Retinal pigment epithelial cell (primary cell): ENCODE measurements at regions not wholly inside any gene's neighbourhood (a gene's known extent, or its start where the extent isn't known, plus 50 kb on each side); places are given as distances from the start of the nearest gene placed in this dataset.

Source experiments
- DNase-seq: peaks from one replicate; pipeline ENCODE4 v3.0.0-alpha.2; 2010; ENCODE audit warnings: low read depth
- H3K4me3 ChIP-seq: 2 replicates; pipeline ENCODE4 v1.5.1; 2011; ENCODE audit warnings: mild to moderate bottlenecking, low read length, control low read depth, moderate library complexity
- TF ChIP-seq, protein P1 (sequence below): conservative IDR thresholded peaks from 2 replicates; pipeline ENCODE4 v1.5.1; 2011; ENCODE audit warnings: low read depth, low read length, control low read depth, inconsistent platforms

DNA sequence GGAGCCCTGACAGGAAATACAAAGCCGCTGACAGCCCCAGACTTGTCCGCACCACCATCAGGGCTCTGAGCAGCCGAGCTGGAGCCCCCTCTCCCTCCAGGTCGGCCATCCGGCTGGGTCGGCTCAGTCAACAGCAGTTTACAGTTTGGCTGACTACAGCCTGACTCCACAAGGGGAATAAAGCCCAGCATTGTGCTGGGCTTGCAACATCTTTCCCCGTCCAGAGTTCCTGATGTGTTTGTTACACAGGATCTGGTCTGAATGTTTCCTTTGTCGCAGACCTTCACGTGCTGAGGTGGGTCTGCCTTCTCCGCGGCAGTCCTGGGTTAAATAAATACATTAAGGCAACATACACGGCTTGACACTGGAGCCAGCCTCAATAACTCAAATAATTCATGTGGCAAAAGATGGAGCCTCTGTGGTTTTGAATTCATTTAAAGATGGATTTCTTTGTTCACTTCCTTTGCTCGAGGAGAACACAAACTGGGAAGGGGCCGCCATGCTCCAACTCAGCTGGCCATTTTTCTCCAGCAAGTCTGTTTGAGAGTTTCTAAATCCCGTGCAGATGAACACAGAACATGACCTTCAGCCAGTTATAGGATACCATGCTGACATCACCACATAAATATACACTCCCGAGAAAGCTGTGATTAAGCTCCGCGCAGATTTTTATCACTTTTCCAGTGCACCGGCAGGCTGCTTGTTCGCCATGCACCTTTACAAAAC lies 192.1 kb downstream of the WDR11 start:
- DNase-seq, result no peak
- TF ChIP-seq, protein P1, sequence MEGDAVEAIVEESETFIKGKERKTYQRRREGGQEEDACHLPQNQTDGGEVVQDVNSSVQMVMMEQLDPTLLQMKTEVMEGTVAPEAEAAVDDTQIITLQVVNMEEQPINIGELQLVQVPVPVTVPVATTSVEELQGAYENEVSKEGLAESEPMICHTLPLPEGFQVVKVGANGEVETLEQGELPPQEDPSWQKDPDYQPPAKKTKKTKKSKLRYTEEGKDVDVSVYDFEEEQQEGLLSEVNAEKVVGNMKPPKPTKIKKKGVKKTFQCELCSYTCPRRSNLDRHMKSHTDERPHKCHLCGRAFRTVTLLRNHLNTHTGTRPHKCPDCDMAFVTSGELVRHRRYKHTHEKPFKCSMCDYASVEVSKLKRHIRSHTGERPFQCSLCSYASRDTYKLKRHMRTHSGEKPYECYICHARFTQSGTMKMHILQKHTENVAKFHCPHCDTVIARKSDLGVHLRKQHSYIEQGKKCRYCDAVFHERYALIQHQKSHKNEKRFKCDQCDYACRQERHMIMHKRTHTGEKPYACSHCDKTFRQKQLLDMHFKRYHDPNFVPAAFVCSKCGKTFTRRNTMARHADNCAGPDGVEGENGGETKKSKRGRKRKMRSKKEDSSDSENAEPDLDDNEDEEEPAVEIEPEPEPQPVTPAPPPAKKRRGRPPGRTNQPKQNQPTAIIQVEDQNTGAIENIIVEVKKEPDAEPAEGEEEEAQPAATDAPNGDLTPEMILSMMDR, result no peak
- no peak overlapping the region for H3K4me3 ChIP-seq

DNA sequence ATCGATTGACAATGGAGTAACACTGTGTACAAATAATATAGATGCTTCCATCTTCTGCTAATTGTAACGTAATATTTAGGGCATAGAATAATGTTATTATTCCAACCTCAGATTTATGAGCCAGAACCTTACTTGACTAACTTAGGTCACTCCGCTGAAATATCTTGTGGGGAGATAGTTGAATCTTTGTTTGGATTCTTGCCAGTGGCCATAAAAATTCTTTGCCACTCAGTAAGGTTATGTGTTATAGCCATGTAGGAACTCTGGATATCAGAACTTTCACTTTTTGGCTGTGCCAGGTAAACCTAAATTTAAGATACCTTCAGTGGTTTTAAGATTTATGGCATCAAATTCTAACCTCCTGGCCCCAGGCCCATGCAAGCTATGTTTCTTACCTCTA lies 197.6 kb downstream of the WDR11 start:
- DNase-seq, result no peak
- TF ChIP-seq, protein P1, result no peak
- no peak overlapping the region for H3K4me3 ChIP-seq

DNA sequence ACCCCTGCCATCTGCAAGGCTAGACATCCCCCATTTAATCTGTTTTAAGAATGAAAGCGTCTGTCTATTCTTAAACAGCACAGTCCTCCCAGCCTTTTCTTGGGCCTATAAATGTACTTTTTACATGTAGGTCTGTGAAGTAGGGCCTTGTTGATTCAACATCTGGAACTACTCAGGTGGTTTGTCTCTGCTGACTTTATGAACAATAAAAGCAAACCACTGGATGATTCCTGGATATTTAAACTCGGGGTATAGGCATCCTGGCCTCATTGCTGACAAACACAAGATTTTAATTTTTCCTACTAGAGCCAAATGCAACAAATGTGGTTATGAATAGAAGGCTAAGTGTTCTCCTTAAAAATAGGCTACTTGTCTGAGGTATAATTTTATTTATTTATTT lies 198.3 kb downstream of the WDR11 start:
- TF ChIP-seq, protein P1, result no peak
- DNase-seq, result no peak
- no peak overlapping the region for H3K4me3 ChIP-seq

DNA sequence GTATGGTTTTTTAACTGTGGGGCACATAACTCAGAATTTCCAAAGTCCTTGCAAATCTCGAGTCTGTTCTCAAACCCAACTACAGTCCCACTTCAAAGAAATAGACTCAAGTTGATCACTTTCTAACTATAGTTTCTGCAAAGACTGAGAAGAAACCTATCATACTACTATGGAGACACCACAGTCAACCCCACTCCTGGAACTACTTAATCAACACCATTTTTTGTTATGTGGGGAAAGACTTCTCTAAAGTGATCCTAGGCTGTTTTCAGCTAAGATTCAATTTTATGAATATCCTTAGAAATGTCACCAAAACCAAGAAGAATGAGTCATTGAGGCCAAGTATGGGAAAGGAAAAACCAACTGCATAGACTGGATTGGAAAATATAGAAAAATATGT lies 198.8 kb downstream of the WDR11 start:
- TF ChIP-seq, protein P1, result no peak
- DNase-seq, result no peak
- no peak overlapping the region for H3K4me3 ChIP-seq

DNA sequence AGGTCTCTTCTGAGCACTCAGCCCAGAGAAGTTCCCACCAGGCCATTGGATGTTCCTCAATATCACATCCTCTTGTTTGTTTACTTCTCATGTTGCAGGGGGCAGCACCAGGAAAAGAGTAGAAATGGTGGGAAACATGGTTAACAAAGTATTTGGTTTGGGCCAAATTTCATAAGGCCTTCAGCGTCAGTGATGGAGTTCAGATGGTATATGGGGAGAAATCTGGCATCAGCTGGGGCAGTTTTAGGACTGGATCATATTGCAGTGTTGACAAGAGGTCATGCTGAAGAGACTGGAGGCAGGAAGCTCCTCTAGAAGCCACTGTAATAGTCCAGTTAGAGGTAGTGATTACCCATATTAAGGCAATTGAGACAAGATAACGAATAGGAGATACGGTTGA lies 200.0 kb downstream of the WDR11 start:
- no peak for DNase-seq
- no peak overlapping the region for H3K4me3 ChIP-seq
- TF ChIP-seq, protein P1, result no peak

DNA sequence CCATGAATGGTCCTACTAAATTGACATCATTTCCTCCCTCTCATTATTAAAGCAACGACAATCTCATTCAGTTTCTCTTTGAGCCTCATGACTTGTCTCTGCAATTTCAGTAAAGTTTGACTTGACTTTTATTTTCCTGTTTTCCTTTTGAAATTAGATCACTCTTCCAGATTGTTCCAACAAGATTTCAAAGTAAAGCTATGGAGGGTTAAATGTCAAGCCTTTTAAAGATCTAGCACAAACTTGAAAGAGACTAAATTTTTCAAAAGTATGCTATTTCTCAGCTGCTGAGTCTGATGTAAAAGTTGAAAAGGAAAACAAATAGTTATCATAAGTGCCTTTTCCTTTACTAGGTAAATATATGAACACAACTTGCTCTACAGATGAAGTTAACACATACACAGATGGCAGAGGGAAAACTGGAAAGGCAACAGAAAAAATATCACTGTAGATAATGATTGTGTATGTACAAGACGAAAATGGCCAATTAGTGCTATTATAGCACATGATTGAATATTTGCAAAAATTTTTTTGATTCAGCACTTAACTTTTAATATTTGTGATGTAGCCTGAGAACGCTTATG lies 200.6 kb downstream of the WDR11 start:
- DNase-seq, result no peak
- no peak overlapping the region for H3K4me3 ChIP-seq
- TF ChIP-seq, protein P1, result no peak

DNA sequence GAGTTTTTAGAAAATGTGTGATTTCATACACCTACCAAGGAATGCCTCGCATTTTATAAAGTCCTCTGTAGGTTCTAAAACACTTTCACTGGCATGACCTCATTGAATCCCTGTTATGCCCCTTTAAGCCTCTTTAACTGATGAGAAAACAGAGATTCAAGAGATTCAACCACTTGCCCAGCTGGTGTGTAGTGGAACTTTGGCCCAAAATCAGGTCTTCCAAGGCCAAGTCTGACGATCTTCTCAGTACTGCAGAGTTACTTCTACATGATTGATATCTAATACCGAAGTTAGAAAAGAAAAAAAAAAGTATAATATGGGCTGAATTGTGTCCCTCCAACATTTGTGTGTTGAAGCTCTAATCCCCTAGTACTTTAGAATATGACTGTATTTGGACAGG lies 202.0 kb downstream of the WDR11 start:
- TF ChIP-seq, protein P1, result no peak
- H3K4me3 ChIP-seq, result no peak overlapping the region
- no peak for DNase-seq
